ENCODE measurements at regions not wholly inside any gene's neighbourhood (a gene's known extent, or its start where the extent isn't known, plus 50 kb on each side); places are given as distances from the start of the nearest gene placed in this dataset.

DNA sequence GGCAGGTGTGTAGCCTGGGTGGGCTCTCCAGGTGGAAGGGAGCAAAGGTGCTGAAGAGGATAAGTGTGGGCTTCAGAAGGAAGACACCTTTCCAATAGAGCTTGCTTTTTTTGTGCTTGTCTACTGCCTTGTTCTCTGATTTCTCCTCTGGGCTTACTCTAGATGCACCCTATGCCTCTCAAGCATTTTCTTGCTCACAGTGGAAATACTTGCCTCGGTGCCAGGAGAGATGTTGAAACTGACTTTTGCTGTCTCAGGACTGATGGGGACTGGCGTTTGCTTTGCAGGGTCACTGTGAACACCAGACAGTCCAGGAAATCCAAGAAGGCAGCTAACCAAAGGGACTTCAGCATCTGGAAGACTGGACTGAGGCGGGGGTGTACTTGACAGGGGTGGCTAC, 187.9 kb downstream of the SNX10 start:
- Histone ChIP-seq H3K27me3 (ENCODE audit: insufficient read depth, insufficient read length) (peaks cover 31% of the 10 kb centered on the region), H3K36me3 (ENCODE audit: insufficient read depth, insufficient read length, low read length) (no peaks in the 10 kb centered on the region), H3K4me1 (ENCODE audit: insufficient read depth, insufficient read length) (peaks cover 5% of the 10 kb centered on the region), H3K9ac (ENCODE audit: insufficient read length, low read depth) (no peak overlapping the region), H3K9me3 (ENCODE audit: insufficient read depth, low read length) (peaks cover 26% of the 10 kb centered on the region), H3K4me3 (ENCODE audit: insufficient read length, low read depth) (no peak overlapping the region)
- DNase-seq (ENCODE audit: low read depth, low spot score) = no peak
- TF ChIP-seq YY1 (IDR thresholded peaks at IDR 0.05; ENCODE audit: insufficient read depth, insufficient read length) = no peak
- no peak for TF ChIP-seq ZNF274 (IDR thresholded peaks at IDR 0.05; ENCODE audit: low read depth, low read length)
- TF ChIP-seq SUZ12 (IDR thresholded peaks at IDR 0.05; ENCODE audit: extremely low read depth, insufficient read depth, insufficient read length) = no peak

DNA sequence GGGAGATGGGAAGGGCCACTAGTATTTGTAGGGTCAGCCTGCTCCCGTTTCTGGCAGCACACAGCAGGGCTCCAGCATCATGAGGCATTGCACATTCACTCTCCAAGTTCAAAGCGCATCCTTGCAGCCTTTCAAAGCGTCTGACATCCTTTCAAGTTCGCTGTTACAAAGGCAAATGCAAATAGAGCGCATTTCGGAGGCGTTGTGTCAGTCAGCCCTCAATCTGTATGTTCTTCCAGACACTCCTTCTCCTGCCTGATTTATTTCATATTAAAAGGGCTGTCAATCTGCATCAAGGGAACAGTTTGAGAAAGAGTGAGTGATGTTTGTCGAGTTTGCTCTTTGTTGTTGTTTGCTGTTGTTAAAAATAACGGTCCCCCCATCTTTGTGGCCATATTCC, 188.5 kb downstream of the SNX10 start:
- Histone ChIP-seq H3K9me3 (ENCODE audit: insufficient read depth, low read length) (peaks cover 31% of the 10 kb centered on the region), H3K36me3 (ENCODE audit: insufficient read depth, insufficient read length, low read length) (no peaks in the 10 kb centered on the region), H3K9ac (ENCODE audit: insufficient read length, low read depth) (no peak overlapping the region), H3K4me3 (ENCODE audit: insufficient read length, low read depth) (no peak overlapping the region), H3K4me1 (ENCODE audit: insufficient read depth, insufficient read length) (peaks cover 5% of the 10 kb centered on the region), H3K27me3 (ENCODE audit: insufficient read depth, insufficient read length) (peaks cover 31% of the 10 kb centered on the region)
- TF ChIP-seq YY1 (IDR thresholded peaks at IDR 0.05; ENCODE audit: insufficient read depth, insufficient read length) (no peak), ZNF274 (IDR thresholded peaks at IDR 0.05; ENCODE audit: low read depth, low read length) (no peak), SUZ12 (IDR thresholded peaks at IDR 0.05; ENCODE audit: extremely low read depth, insufficient read depth, insufficient read length) (no peak)
- DNase-seq (ENCODE audit: low read depth, low spot score) = peak; percentile 61

DNA sequence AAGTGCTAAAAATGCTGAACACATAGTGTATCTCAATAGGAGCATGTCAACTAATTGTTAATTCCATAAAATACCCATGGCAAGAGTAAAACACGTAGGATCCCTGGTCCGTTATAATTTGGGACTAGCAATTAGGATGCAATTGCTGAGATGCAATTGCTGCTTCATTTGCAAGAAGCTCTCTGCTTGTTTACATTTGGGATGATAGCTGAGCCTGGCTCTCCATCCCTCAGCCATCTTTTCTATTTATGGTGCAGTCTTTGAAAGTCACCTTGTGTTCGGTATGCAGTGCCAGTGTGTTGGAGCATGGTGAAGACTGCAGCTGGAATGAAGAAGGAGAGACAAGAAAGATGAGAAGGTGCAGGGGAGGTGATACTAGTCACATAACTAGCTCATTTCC, 191.3 kb downstream of the SNX10 start:
- Histone ChIP-seq H3K9ac (ENCODE audit: insufficient read length, low read depth) (no peak overlapping the region), H3K36me3 (ENCODE audit: insufficient read depth, insufficient read length, low read length) (no peaks in the 10 kb centered on the region), H3K27me3 (ENCODE audit: insufficient read depth, insufficient read length) (peaks cover 31% of the 10 kb centered on the region), H3K4me1 (ENCODE audit: insufficient read depth, insufficient read length) (peaks cover 3% of the 10 kb centered on the region), H3K4me3 (ENCODE audit: insufficient read length, low read depth) (no peak overlapping the region), H3K9me3 (ENCODE audit: insufficient read depth, low read length) (peaks cover 41% of the 10 kb centered on the region)
- TF ChIP-seq ZNF274 (IDR thresholded peaks at IDR 0.05; ENCODE audit: low read depth, low read length) = no peak
- TF ChIP-seq SUZ12 (IDR thresholded peaks at IDR 0.05; ENCODE audit: extremely low read depth, insufficient read depth, insufficient read length) = no peak
- no peak for TF ChIP-seq YY1 (IDR thresholded peaks at IDR 0.05; ENCODE audit: insufficient read depth, insufficient read length)
- DNase-seq (ENCODE audit: low read depth, low spot score) = no peak

DNA sequence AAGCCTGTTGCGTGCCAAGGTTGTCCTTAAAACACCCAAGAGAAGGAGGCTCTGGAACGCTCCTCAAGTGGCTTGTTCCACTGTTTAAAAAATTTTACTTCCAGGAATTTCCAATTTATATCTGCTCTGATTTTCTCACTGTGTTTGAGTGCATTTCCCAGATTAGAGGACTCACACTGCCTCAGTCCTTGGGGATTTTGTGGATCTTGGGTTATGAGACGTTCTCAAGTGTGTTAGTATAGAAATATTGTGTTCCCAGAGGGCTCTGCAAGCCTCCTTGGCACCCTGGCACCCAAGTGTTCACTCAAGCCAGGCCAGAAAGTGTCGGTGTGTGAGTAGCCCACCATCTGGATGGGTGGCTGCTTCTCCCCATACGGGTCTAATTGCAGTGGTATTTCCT, 192.2 kb downstream of the SNX10 start:
- no peaks in the 10 kb centered on the region for H3K36me3 ChIP-seq (ENCODE audit: insufficient read depth, insufficient read length, low read length)
- H3K4me1 ChIP-seq (ENCODE audit: insufficient read depth, insufficient read length) = peaks cover 3% of the 10 kb centered on the region
- H3K9ac ChIP-seq (ENCODE audit: insufficient read length, low read depth) = no peak overlapping the region
- H3K4me3 ChIP-seq (ENCODE audit: insufficient read length, low read depth) = no peak overlapping the region
- no peak for DNase-seq (ENCODE audit: low read depth, low spot score)
- peaks cover 41% of the 10 kb centered on the region for H3K9me3 ChIP-seq (ENCODE audit: insufficient read depth, low read length)
- no peak for TF ChIP-seq YY1 (IDR thresholded peaks at IDR 0.05; ENCODE audit: insufficient read depth, insufficient read length)
- peak; percentile 93 for TF ChIP-seq ZNF274 (IDR thresholded peaks at IDR 0.05; ENCODE audit: low read depth, low read length)
- TF ChIP-seq SUZ12 (IDR thresholded peaks at IDR 0.05; ENCODE audit: extremely low read depth, insufficient read depth, insufficient read length) = no peak
- peaks cover 28% of the 10 kb centered on the region for H3K27me3 ChIP-seq (ENCODE audit: insufficient read depth, insufficient read length)

DNA sequence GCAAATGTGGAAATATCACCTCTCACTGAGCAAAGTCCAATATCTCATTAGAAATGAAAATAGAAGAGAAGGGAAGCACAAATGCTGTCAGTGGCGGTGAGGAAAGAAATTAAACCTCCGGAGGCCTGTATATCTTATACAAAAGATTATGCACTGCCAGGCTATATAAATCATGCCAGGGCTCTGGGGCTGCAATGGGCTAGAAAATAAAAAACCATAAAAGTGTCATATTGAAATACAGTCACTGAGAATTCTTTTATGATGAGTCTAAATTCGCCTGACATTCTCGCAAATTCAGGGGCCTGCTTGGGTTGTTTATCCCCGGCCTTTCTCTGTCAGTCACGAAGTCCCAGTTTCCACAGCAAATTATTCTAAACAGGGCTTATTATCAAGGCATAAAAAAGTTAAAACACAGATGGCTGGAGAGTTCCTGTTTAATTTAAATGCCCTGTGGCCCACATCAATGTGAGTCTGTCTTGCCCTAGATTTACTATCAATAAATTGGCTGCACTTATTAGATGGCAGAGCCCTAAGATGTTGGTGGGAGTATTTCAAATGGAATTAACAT, 193.8 kb downstream of the SNX10 start:
- H3K4me3 ChIP-seq (ENCODE audit: insufficient read length, low read depth) = no peak overlapping the region
- peaks cover under 1% of the 10 kb centered on the region for H3K4me1 ChIP-seq (ENCODE audit: insufficient read depth, insufficient read length)
- H3K9ac ChIP-seq (ENCODE audit: insufficient read length, low read depth) = no peak overlapping the region
- TF ChIP-seq ZNF274 (IDR thresholded peaks at IDR 0.05; ENCODE audit: low read depth, low read length) = no peak
- TF ChIP-seq YY1 (IDR thresholded peaks at IDR 0.05; ENCODE audit: insufficient read depth, insufficient read length) = no peak
- TF ChIP-seq SUZ12 (IDR thresholded peaks at IDR 0.05; ENCODE audit: extremely low read depth, insufficient read depth, insufficient read length) = no peak
- no peaks in the 10 kb centered on the region for H3K36me3 ChIP-seq (ENCODE audit: insufficient read depth, insufficient read length, low read length)
- peaks cover 41% of the 10 kb centered on the region for H3K9me3 ChIP-seq (ENCODE audit: insufficient read depth, low read length)
- no peak for DNase-seq (ENCODE audit: low read depth, low spot score)
- H3K27me3 ChIP-seq (ENCODE audit: insufficient read depth, insufficient read length) = peaks cover 11% of the 10 kb centered on the region

DNA sequence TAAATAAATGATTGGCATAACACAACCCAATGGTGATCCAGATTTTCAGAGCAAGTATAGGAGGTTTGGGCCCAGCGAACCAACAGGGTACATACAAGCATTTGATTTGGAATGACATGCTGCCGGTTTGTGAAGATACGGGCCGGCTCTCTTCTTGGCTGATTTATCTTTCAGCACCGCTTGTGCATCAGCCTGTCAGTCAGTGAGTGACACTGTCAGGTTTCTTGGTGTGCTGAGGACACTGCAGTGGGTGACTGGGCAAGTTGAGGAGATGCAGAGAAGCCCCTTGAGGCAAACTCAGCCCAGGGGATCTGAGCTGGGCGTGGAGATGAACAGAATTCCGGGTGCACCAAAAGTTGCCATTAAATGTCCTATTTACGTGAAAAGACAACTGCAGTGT, 194.5 kb downstream of the SNX10 start:
- peaks cover 3% of the 10 kb centered on the region for H3K4me1 ChIP-seq (ENCODE audit: insufficient read depth, insufficient read length)
- H3K9me3 ChIP-seq (ENCODE audit: insufficient read depth, low read length) = peaks cover 41% of the 10 kb centered on the region
- DNase-seq (ENCODE audit: low read depth, low spot score) = no peak
- TF ChIP-seq YY1 (IDR thresholded peaks at IDR 0.05; ENCODE audit: insufficient read depth, insufficient read length) = no peak
- no peak for TF ChIP-seq SUZ12 (IDR thresholded peaks at IDR 0.05; ENCODE audit: extremely low read depth, insufficient read depth, insufficient read length)
- no peak for TF ChIP-seq ZNF274 (IDR thresholded peaks at IDR 0.05; ENCODE audit: low read depth, low read length)
- H3K27me3 ChIP-seq (ENCODE audit: insufficient read depth, insufficient read length) = peaks cover 4% of the 10 kb centered on the region
- no peak overlapping the region for H3K9ac ChIP-seq (ENCODE audit: insufficient read length, low read depth)
- H3K4me3 ChIP-seq (ENCODE audit: insufficient read length, low read depth) = no peak overlapping the region
- H3K36me3 ChIP-seq (ENCODE audit: insufficient read depth, insufficient read length, low read length) = no peaks in the 10 kb centered on the region

DNA sequence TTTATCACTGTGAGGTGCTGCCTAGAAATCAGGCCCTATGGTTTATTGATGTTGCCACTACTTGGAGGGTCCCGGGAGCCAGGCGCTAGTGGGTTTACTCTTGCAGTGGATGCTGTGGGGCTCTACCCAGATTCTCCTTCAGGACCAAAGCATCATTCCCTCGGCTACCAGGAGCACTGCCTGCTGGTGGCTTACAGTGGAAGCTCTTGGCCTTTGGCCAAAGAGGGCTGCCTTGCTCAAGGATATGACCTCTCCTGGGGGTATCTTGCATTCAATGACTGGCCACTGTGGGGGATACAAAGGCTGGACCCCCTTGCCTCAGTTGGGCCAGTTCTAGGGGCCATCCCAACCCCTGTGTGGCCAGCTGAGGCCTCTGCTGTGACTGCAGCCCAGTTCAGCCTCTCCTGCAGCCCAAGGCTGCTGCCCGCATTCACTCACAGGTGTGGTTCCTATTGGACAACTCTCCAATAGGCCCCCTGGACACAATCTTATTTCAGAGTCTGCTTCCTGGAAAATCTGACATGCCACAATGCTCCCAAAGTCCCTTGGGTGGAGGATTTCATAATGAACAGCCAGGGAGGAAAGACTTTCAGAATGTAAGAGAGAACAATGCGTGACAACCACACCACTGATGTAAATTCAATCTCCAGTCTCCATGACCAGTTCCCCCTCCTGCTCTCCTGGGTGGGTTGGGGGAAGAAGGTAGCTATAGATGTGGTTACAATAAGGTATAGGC, 196.3 kb downstream of the SNX10 start:
- Histone ChIP-seq H3K27me3 (ENCODE audit: insufficient read depth, insufficient read length) (no peaks in the 10 kb centered on the region), H3K9me3 (ENCODE audit: insufficient read depth, low read length) (peaks cover 31% of the 10 kb centered on the region), H3K4me3 (ENCODE audit: insufficient read length, low read depth) (no peak overlapping the region), H3K36me3 (ENCODE audit: insufficient read depth, insufficient read length, low read length) (no peaks in the 10 kb centered on the region), H3K9ac (ENCODE audit: insufficient read length, low read depth) (no peak overlapping the region), H3K4me1 (ENCODE audit: insufficient read depth, insufficient read length) (peaks cover 3% of the 10 kb centered on the region)
- TF ChIP-seq YY1 (IDR thresholded peaks at IDR 0.05; ENCODE audit: insufficient read depth, insufficient read length) (no peak), ZNF274 (IDR thresholded peaks at IDR 0.05; ENCODE audit: low read depth, low read length) (no peak), SUZ12 (IDR thresholded peaks at IDR 0.05; ENCODE audit: extremely low read depth, insufficient read depth, insufficient read length) (no peak)
- no peak for DNase-seq (ENCODE audit: low read depth, low spot score)
